H1 (cell line): ENCODE measurements at regions not wholly inside any gene's neighbourhood (a gene's known extent, or its start where the extent isn't known, plus 50 kb on each side); places are given as distances from the start of the nearest gene placed in this dataset.

Experiments used
- CTCF ChIA-PET: fragments of 300-600 bp; sonication (Branson Sonifier 250); formaldehyde crosslinking; loops from one replicate; lab custom pipeline; 2021; ENCODE audit not compliant: partially characterized antibody; lab: Charles Lee
- POLR2A ChIA-PET: fragments of 300-600 bp; sonication (Branson Sonifier 250); formaldehyde crosslinking; loops from one replicate; lab custom pipeline; 2021; ENCODE audit warnings: inconsistent platforms; ENCODE audit not compliant: partially characterized antibody; lab: Charles Lee
- DNase-seq, 2 experiments: peaks; one replicate each; pipeline versions ENCODE4 v3.0.0 to v3.0.0-alpha.2; 2010 to 2022; ENCODE audit warnings: low spot score in 2 of 2, low read depth in 1 of 2, mixed read lengths in 1 of 2
- FAIRE-seq: peaks from 2 replicates; lab custom pipeline; 2011; peaks lifted over from hg19 to GRCh38; lab: Jason Lieb, UNC
- H2AFZ ChIP-seq: 2 replicates; pipeline ENCODE4 v1.8.1; 2012; ENCODE audit warnings: low read length, inconsistent platforms
- H2AK5ac ChIP-seq: 2 replicates; pipeline ENCODE4 v1.6.1; 2013; ENCODE audit warnings: low read depth, low read length
- H2BK120ac ChIP-seq: replicated peaks from 2 replicates; pipeline ENCODE3; 2013; ENCODE audit warnings: low read depth, low read length, inconsistent platforms
- H2BK12ac ChIP-seq: 2 replicates; pipeline ENCODE4 v1.6.1; 2013; ENCODE audit warnings: low read depth, low read length
- H2BK15ac ChIP-seq: 2 replicates; pipeline ENCODE4 v1.6.1; 2013; ENCODE audit warnings: low read length
- H2BK20ac ChIP-seq: 2 replicates; pipeline ENCODE4 v1.6.1; 2013; ENCODE audit warnings: low read length
- H2BK5ac ChIP-seq: 2 replicates; pipeline ENCODE4 v1.6.1; 2013; ENCODE audit warnings: low read depth, low read length
- H3K14ac ChIP-seq: 2 replicates; pipeline ENCODE4 v1.6.1; 2013; ENCODE audit warnings: inconsistent platforms; ENCODE audit not compliant: insufficient read length
- H3K18ac ChIP-seq: 2 replicates; pipeline ENCODE4 v1.6.1; 2013; ENCODE audit warnings: low read length; ENCODE audit errors: extremely low read depth
- H3K23ac ChIP-seq: 2 replicates; pipeline ENCODE4 v1.6.1; 2013; ENCODE audit warnings: inconsistent platforms; ENCODE audit not compliant: insufficient read length
- H3K23me2 ChIP-seq: 2 replicates; pipeline ENCODE4 v1.6.1; 2013; ENCODE audit warnings: low read depth, low read length
- H3K27ac ChIP-seq: 2 replicates; pipeline ENCODE4 v1.6.1; 2011; ENCODE audit warnings: low read depth, low read length, inconsistent platforms
- H3K27me3 ChIP-seq, 4 experiments: replicated peaks in 1 of 4; 1 replicate in 1 of 4; 2 replicates in 3 of 4; pipeline versions ENCODE4 v1.6.1 to v1.8.1; 2011 to 2013; ENCODE audit warnings: low read length in 3 of 4, mild to moderate bottlenecking in 3 of 4, inconsistent platforms in 2 of 4, mixed read lengths in 2 of 4, moderate library complexity in 1 of 4; ENCODE audit not compliant: control insufficient read depth in 3 of 4, insufficient read depth in 3 of 4; ENCODE audit errors: extremely low read depth in 1 of 4
- H3K36me3 ChIP-seq, 4 experiments: 2 replicates each; pipeline versions ENCODE4 v1.6.1 to v1.8.1; 2011 to 2013; ENCODE audit warnings: mild to moderate bottlenecking in 4 of 4, low read length in 3 of 4, moderate library complexity in 2 of 4, control low read depth in 1 of 4, inconsistent platforms in 1 of 4; ENCODE audit not compliant: insufficient read depth in 4 of 4, control insufficient read depth in 2 of 4
- H3K4ac ChIP-seq: replicated peaks from 2 replicates; pipeline ENCODE3; 2013; ENCODE audit warnings: low read length, low read depth, mixed read lengths, inconsistent platforms; ENCODE audit not compliant: insufficient read length
- H3K4me1 ChIP-seq, 4 experiments: replicated peaks in 1 of 4; 1 replicate in 1 of 4; 2 replicates in 3 of 4; pipeline versions ENCODE4 v1.6.1 to v1.8.1; 2011 to 2013; ENCODE audit warnings: low read length in 3 of 4, inconsistent platforms in 2 of 4, mixed read lengths in 1 of 4; ENCODE audit not compliant: insufficient read depth in 4 of 4, control insufficient read depth in 3 of 4
- H3K4me2 ChIP-seq, 2 experiments: 2 replicates each; pipeline versions ENCODE4 v1.6.1 to v1.8.1; 2011 to 2013; ENCODE audit warnings: low read depth in 2 of 2, low read length in 2 of 2, control low read depth in 1 of 2, inconsistent platforms in 1 of 2, mild to moderate bottlenecking in 1 of 2; ENCODE audit not compliant: insufficient read depth in 1 of 2
- H3K4me3 ChIP-seq, 4 experiments: fragments of 200-600, 300-600 bp in 1 of 4; sonication (generic), shearing (Covaris generic), sonication (Bioruptor Twin) in 1 of 4; 2 replicates each; pipeline versions ENCODE4 v1.5.1 to v1.8.1; 2011 to 2016; ENCODE audit warnings: low read length in 4 of 4, low read depth in 3 of 4, control low read depth in 2 of 4, inconsistent platforms in 2 of 4, mild to moderate bottlenecking in 2 of 4, mixed read lengths in 1 of 4, moderate library complexity in 1 of 4; ENCODE audit not compliant: insufficient read depth in 2 of 4; ENCODE audit errors: extremely low read depth in 1 of 4
- H3K56ac ChIP-seq: replicated peaks from 2 replicates; pipeline ENCODE3; 2013; ENCODE audit warnings: low read depth, mild to moderate bottlenecking, mixed read lengths, low read length, inconsistent platforms; ENCODE audit not compliant: insufficient read length
- H3K79me1 ChIP-seq: 2 replicates; pipeline ENCODE4 v1.6.1; 2013; ENCODE audit warnings: low read depth, low read length, control low read depth
- H3K79me2 ChIP-seq, 2 experiments: 2 replicates each; pipeline versions ENCODE4 v1.6.1 to v1.8.1; 2012 to 2013; ENCODE audit warnings: low read length in 2 of 2, mild to moderate bottlenecking in 2 of 2, inconsistent platforms in 1 of 2; ENCODE audit not compliant: insufficient read depth in 2 of 2, control insufficient read depth in 1 of 2
- H3K9ac ChIP-seq, 4 experiments: replicated peaks in 1 of 4; 1 replicate in 1 of 4; 2 replicates in 3 of 4; pipeline versions ENCODE4 v1.6.1 to v1.8.1; 2011 to 2013; ENCODE audit warnings: low read depth in 3 of 4, low read length in 3 of 4, control low read depth in 2 of 4, mild to moderate bottlenecking in 2 of 4, moderate library complexity in 2 of 4, inconsistent platforms in 1 of 4; ENCODE audit errors: extremely low read depth in 1 of 4
- H3K9me3 ChIP-seq, 2 experiments: 2 replicates each; pipeline versions ENCODE4 v1.6.1 to v1.8.1; 2012 to 2013; ENCODE audit warnings: mild to moderate bottlenecking in 2 of 2, moderate library complexity in 2 of 2, control low read depth in 1 of 2, inconsistent platforms in 1 of 2, low read depth in 1 of 2, low read length in 1 of 2, mixed read lengths in 1 of 2; ENCODE audit not compliant: insufficient read depth in 2 of 2
- H4K20me1 ChIP-seq, 2 experiments: replicated peaks in 1 of 2; 2 replicates each; pipeline versions ENCODE3 to v1.8.1; 2011 to 2013; ENCODE audit warnings: inconsistent platforms in 2 of 2, low read length in 2 of 2, mild to moderate bottlenecking in 1 of 2; ENCODE audit not compliant: insufficient read depth in 2 of 2, control insufficient read depth in 1 of 2
- H4K5ac ChIP-seq: 2 replicates; pipeline ENCODE4 v1.6.1; 2013; ENCODE audit warnings: low read length, low read depth, mixed read lengths, inconsistent platforms; ENCODE audit not compliant: insufficient read length
- H4K8ac ChIP-seq: 2 replicates; pipeline ENCODE4 v1.8.0; 2013; ENCODE audit warnings: mild to moderate bottlenecking, moderate library complexity, low read length, inconsistent platforms; ENCODE audit not compliant: insufficient read depth; ENCODE audit errors: extremely low read depth
- H4K91ac ChIP-seq: replicated peaks from 2 replicates; pipeline ENCODE3; 2013; ENCODE audit warnings: low read length, mixed read lengths, inconsistent platforms; ENCODE audit not compliant: insufficient read length
- FOSL1 ChIP-seq: IDR thresholded peaks from 2 replicates; pipeline ENCODE4 v1.6.1; 2011; ENCODE audit warnings: mild to moderate bottlenecking, low read depth, low read length, moderate library complexity; ENCODE audit not compliant: insufficient read depth
- GTF2F1 ChIP-seq: IDR thresholded peaks from 2 replicates; pipeline ENCODE4 v1.6.1; 2012; ENCODE audit warnings: low read depth, low read length, improper control_type of control experiment, borderline replicate concordance
- RNF2 ChIP-seq: fragments of 200-900, 300-1000 bp; sonication (generic); IDR thresholded peaks from 2 replicates; pipeline ENCODE4 v1.7.1; 2016; ENCODE audit warnings: borderline replicate concordance, low read depth, mild to moderate bottlenecking, antibody characterized with exemption, low read length; ENCODE audit not compliant: poor library complexity, severe bottlenecking; ENCODE audit errors: missing control alignments
- SIX5 ChIP-seq: IDR thresholded peaks from 2 replicates; pipeline ENCODE4 v1.6.1; 2011; ENCODE audit warnings: mild to moderate bottlenecking, low read depth, low read length
- WGBS, 2 experiments: shearing (Covaris generic) in 1 of 2; methylation state at CpG; one replicate each; pipeline versions ENCODE4 v1.1.6 to v1.1.7; 2013 to 2015; ENCODE audit warnings: low lambda C conversion rate in 2 of 2, mixed read lengths in 2 of 2, inconsistent platforms in 1 of 2, low coverage in 1 of 2, missing lambda C conversion rate in 1 of 2; ENCODE audit not compliant: insufficient replicate concordance in 2 of 2, insufficient coverage in 1 of 2, insufficient read length in 1 of 2; ENCODE audit errors: extremely low coverage in 1 of 2, missing lambda C conversion rate in 1 of 2; 5-methylcytosine and 5-hydroxymethylcytosine counted together

GRCh38 chr2:220377482-220378155 lies 750.2 kb downstream of the SLC4A3 start:
- FAIRE-seq (no peak), DNase-seq (no peak)
- Histone ChIP-seq H3K27ac (no peak overlapping the region), H3K79me2 (no peaks in the 10 kb centered on the region), H2BK20ac (no peak overlapping the region), H4K8ac (no peak overlapping the region), H4K91ac (no peak overlapping the region), H4K5ac (no peak overlapping the region), H2BK120ac (no peak overlapping the region), H2AK5ac (no peak overlapping the region), H3K9me3 (peaks cover 0 to 3% of the 10 kb centered on the region in 2 experiments; a peak in 1 of 4 replicates), H3K36me3 (no peaks in the 10 kb centered on the region), H3K56ac (no peak overlapping the region), H2BK15ac (no peak overlapping the region), H3K4ac (no peak overlapping the region), H3K27me3 (no peaks in the 10 kb centered on the region), H3K14ac (no peak overlapping the region), H3K23me2 (no peaks in the 10 kb centered on the region), H3K4me2 (no peak overlapping the region), H4K20me1 (no peaks in the 10 kb centered on the region), H3K4me3 (no peak overlapping the region), H2AFZ (no peak overlapping the region), H3K18ac (no peak overlapping the region), H3K4me1 (peaks cover 0 to 5% (median under 1%) of the 10 kb centered on the region in 4 experiments; a peak in 4 of 7 replicates), H3K23ac (no peak overlapping the region), H2BK5ac (no peak overlapping the region), H3K79me1 (no peaks in the 10 kb centered on the region), H2BK12ac (no peak overlapping the region), H3K9ac (no peak overlapping the region)
- ChIA-PET CTCF (no interaction called here), POLR2A (no interaction called here)
- WGBS, 2 experiments = 93% methylated on average over 2 of the region's 2 CpGs; no CpG with 5 or more reads in 1 of the 2 experiments
- TF ChIP-seq FOSL1 = no peak
- TF ChIP-seq GTF2F1 = no peak
- no peak for TF ChIP-seq SIX5
- TF ChIP-seq RNF2 = no peak
